Brain microvascular endothelial cell (primary cell): ENCODE measurements at regions not wholly inside any gene's neighbourhood (a gene's known extent, or its start where the extent isn't known, plus 50 kb on each side); places are given as distances from the start of the nearest gene placed in this dataset.

ENCODE experiments used
- DNase-seq: peaks from one replicate; pipeline ENCODE4 v3.0.0-alpha.2; 2020
- H3K27ac ChIP-seq: fragments of 250-450 bp; sonication (Bioruptor Pico); 2 replicates; pipeline ENCODE4 v1.5.1; 2020; ENCODE audit warnings: mild to moderate bottlenecking, moderate library complexity
- H3K27me3 ChIP-seq: fragments of 250-450 bp; sonication (Bioruptor Pico); replicated peaks from 2 replicates; pipeline ENCODE4 v1.5.1; 2020; ENCODE audit warnings: mild to moderate bottlenecking
- H3K36me3 ChIP-seq: fragments of 250-450 bp; sonication (Bioruptor Pico); replicated peaks from 2 replicates; pipeline ENCODE4 v1.5.1; 2020; ENCODE audit warnings: mild to moderate bottlenecking
- H3K4me3 ChIP-seq: 2 replicates; pipeline ENCODE4 v1.5.1; 2011; ENCODE audit warnings: low read depth, mild to moderate bottlenecking, control low read depth, low read length, moderate library complexity
- in situ Hi-C: cut with HindIII; loops from 2 replicates; pipeline ENCODE4 v1.10.0; 2017; ENCODE audit warnings: low sequenced_read_pairs, low pct_ligation_motif_present
- TF ChIP-seq, protein P1 (sequence below): IDR thresholded peaks from 2 replicates; pipeline ENCODE4 v1.5.1; 2011; ENCODE audit warnings: low read depth, mild to moderate bottlenecking, moderate library complexity, low read length, control low read depth, inconsistent platforms; ENCODE audit errors: missing control alignments

DNA sequence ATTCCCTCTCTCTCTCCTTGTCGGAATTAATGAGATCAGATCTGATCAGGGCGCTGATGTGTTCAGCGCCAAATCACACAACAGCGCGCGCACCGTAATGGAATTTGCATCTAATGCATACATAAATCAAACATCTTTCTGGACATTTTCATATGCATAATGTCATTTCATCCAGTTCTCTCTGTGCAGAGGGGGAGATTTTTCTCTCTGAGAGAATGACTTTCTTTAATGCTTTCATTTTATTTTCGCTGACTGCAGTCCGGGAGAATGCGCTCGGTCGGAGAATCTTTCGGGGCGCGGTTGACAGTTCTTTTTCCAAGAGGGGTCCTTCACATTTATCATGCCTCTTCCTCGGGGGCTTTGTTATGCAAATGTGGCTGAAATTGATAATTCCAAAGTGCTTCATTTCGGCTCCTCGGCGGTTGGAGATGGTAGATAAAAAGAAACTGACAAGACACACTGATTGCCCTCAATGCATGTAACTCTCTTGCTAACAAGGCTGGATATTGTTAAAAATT lies 615.9 kb downstream of the VRK1 start:
- DNase-seq: no peak
- H3K27ac ChIP-seq: no peak overlapping the region
- TF ChIP-seq, protein P1, sequence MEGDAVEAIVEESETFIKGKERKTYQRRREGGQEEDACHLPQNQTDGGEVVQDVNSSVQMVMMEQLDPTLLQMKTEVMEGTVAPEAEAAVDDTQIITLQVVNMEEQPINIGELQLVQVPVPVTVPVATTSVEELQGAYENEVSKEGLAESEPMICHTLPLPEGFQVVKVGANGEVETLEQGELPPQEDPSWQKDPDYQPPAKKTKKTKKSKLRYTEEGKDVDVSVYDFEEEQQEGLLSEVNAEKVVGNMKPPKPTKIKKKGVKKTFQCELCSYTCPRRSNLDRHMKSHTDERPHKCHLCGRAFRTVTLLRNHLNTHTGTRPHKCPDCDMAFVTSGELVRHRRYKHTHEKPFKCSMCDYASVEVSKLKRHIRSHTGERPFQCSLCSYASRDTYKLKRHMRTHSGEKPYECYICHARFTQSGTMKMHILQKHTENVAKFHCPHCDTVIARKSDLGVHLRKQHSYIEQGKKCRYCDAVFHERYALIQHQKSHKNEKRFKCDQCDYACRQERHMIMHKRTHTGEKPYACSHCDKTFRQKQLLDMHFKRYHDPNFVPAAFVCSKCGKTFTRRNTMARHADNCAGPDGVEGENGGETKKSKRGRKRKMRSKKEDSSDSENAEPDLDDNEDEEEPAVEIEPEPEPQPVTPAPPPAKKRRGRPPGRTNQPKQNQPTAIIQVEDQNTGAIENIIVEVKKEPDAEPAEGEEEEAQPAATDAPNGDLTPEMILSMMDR: no peak
- H3K27me3 ChIP-seq: no peaks in the 10 kb centered on the region
- H3K36me3 ChIP-seq: no peaks in the 10 kb centered on the region
- in situ Hi-C loops: no loop called here
- no peak overlapping the region for H3K4me3 ChIP-seq

- TF ChIP-seq, protein P1: no peak
- Histone ChIP-seq H3K27me3 (no peaks in the 10 kb centered on the region), H3K4me3 (no peak overlapping the region), H3K36me3 (no peaks in the 10 kb centered on the region), H3K27ac (no peak overlapping the region)
- in situ Hi-C loops: no loop called here
- DNase-seq: no peak
Observed at GRCh38 chr14:97413966-97414717, 617.0 kb downstream of the VRK1 start.

DNA sequence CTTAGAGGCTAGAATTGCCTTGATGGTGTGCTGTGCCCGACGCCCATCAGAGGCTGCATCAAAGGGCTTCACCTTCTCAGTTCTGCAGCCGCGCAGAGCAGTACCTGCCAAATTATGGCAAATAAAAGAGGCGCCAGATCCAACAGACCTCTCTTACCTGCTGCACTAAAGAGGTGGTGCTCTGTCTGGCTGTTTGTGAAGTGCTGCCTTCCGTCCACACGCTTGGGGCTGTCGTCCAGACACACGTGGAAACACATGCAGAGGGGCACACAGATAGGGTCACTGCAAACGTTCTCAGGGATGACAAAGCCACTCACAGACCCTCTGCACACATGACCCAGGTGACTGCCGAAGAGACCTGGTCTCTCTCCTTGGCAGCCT lies 617.5 kb downstream of the VRK1 start:
- no peak for DNase-seq
- Histone ChIP-seq H3K27ac (no peak overlapping the region), H3K36me3 (no peaks in the 10 kb centered on the region), H3K4me3 (no peak overlapping the region), H3K27me3 (no peaks in the 10 kb centered on the region)
- TF ChIP-seq, protein P1: no peak
- in situ Hi-C loops: no loop called here

DNA sequence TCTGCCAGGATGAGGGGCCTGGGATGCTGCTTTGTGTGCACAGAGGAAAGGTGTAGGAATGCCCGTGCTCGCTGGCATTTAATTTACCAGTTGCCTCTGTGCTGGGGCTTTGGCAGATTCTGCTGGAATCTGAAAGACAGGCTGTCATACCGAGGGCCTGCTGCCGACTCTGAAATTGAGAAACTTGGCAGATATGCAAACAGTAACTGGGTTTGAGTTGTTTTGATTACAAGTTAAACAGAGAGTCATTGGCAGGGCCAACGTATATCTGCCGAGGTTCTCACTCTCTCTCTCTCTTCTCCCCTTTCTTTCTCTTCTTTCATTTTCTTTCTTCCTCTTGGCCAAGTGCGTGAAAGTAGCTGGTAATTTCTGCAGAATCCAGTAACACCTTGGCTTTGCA lies 618.7 kb downstream of the VRK1 start:
- in situ Hi-C loops: no loop called here
- H3K36me3 ChIP-seq: no peaks in the 10 kb centered on the region
- DNase-seq: no peak
- H3K27me3 ChIP-seq: no peaks in the 10 kb centered on the region
- H3K4me3 ChIP-seq: no peak overlapping the region
- TF ChIP-seq, protein P1: no peak
- no peak overlapping the region for H3K27ac ChIP-seq

DNA sequence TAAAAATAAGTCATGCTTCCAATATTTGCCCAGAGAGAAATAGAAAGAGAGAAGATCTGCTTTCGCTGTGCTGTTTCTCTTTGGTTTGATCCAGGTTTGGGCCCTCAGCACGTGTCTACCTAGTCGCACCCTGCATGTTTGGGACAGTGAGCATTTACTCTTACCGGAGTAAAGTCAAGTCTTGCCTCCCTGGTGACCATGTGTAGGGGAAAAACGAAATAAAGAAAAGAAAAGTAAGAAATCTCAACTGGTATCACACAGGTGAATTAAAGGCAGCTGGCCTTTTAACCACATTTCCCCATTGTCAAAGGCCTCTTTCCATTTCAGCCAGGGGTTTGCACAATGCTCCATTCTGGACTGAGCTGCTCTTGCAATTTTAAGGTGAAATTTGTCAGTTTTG lies 619.4 kb downstream of the VRK1 start:
- in situ Hi-C loops: no loop called here
- TF ChIP-seq, protein P1: no peak
- H3K4me3 ChIP-seq: no peak overlapping the region
- H3K27me3 ChIP-seq: no peaks in the 10 kb centered on the region
- DNase-seq: no peak
- no peaks in the 10 kb centered on the region for H3K36me3 ChIP-seq
- no peak overlapping the region for H3K27ac ChIP-seq

DNA sequence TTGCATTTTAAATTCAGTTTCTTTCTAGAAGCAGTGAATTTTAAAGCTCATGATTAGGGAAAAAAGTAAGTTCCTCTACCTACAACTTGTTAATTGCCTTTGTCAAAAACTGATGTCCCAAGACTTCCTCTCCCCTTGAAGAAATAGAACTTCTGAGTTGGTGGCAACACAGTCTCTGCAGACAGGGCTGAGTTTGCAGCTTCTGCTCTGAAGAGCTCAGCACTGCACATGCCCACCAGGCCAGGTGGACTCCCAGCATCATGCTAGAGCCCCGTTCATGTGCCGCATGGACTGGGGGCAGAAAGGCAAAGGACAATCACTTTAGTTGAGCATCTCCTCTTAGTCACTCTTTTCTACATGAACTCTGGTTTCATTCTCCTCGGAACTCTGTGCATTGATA lies 620.1 kb downstream of the VRK1 start:
- Histone ChIP-seq H3K27ac (no peak overlapping the region), H3K36me3 (no peaks in the 10 kb centered on the region), H3K27me3 (no peaks in the 10 kb centered on the region), H3K4me3 (no peak overlapping the region)
- in situ Hi-C loops: no loop called here
- no peak for DNase-seq
- TF ChIP-seq, protein P1: no peak
